Liver (tissue), 8 donors: ENCODE measurements at regions not wholly inside any gene's neighbourhood (a gene's known extent, or its start where the extent isn't known, plus 50 kb on each side); places are given as distances from the start of the nearest gene placed in this dataset.

Source experiments
- DNase-seq: peaks from one replicate; pipeline ENCODE4 v3.0.0-alpha.2; 2017; ENCODE audit warnings: low spot score
- H3K27ac ChIP-seq, 2 donors: one replicate each; pipeline ENCODE4 v1.7.0; 2013; ENCODE audit warnings: inconsistent platforms in 2 of 2, low read length in 2 of 2, control low read depth in 1 of 2, low read depth in 1 of 2, mild to moderate bottlenecking in 1 of 2
- H3K27me3 ChIP-seq, 4 donors: one replicate each; pipeline versions ENCODE4 v1.6.1 to v1.7.0; 2013; ENCODE audit warnings: low read length in 3 of 4, inconsistent platforms in 1 of 4, mild to moderate bottlenecking in 1 of 4, moderate library complexity in 1 of 4; ENCODE audit not compliant: control insufficient read depth in 4 of 4, insufficient read depth in 4 of 4
- H3K36me3 ChIP-seq, 4 donors: one replicate each; pipeline versions ENCODE4 v1.6.1 to v1.7.0; 2013; ENCODE audit warnings: low read length in 3 of 4, mild to moderate bottlenecking in 3 of 4, low read depth in 1 of 4, moderate library complexity in 1 of 4; ENCODE audit not compliant: control insufficient read depth in 4 of 4, insufficient read depth in 3 of 4
- H3K4me1 ChIP-seq, 4 donors: one replicate each; pipeline versions ENCODE4 v1.6.1 to v1.7.0; 2013; ENCODE audit warnings: low read length in 3 of 4, mild to moderate bottlenecking in 3 of 4, moderate library complexity in 1 of 4; ENCODE audit not compliant: control insufficient read depth in 4 of 4, insufficient read depth in 4 of 4
- H3K4me3 ChIP-seq, 3 donors: one replicate each; pipeline versions ENCODE4 v1.6.1 to v1.7.0; 2013; ENCODE audit warnings: low read length in 3 of 3, control low read depth in 1 of 3, low read depth in 1 of 3, mild to moderate bottlenecking in 1 of 3
- H3K9ac ChIP-seq, 2 donors: one replicate each; pipeline ENCODE4 v1.7.0; 2013; ENCODE audit warnings: low read length in 2 of 2, mild to moderate bottlenecking in 2 of 2, moderate library complexity in 2 of 2, control low read depth in 1 of 2, low read depth in 1 of 2
- H3K9me3 ChIP-seq, 4 donors: one replicate each; pipeline versions ENCODE4 v1.6.1 to v1.7.0; 2013; ENCODE audit warnings: low read length in 3 of 4; ENCODE audit not compliant: control insufficient read depth in 4 of 4
- EGR1 ChIP-seq, 2 donors: IDR thresholded peaks; 2 replicates each; pipeline ENCODE4 v1.6.1; 2016 to 2018; ENCODE audit warnings: antibody characterized with exemption in 2 of 2, low read depth in 2 of 2
- FOXA1 ChIP-seq: IDR thresholded peaks from 2 replicates; pipeline ENCODE4 v1.6.1; 2016; ENCODE audit warnings: antibody characterized with exemption
- FOXA2 ChIP-seq: IDR thresholded peaks from 2 replicates; pipeline ENCODE4 v1.6.1; 2016; ENCODE audit warnings: antibody characterized with exemption
- GABPA ChIP-seq, 2 donors: IDR thresholded peaks in 1 of 2; conservative IDR thresholded peaks in 1 of 2; 2 replicates each; pipeline ENCODE4 v1.6.1; 2016; ENCODE audit warnings: antibody characterized with exemption in 2 of 2, mild to moderate bottlenecking in 1 of 2, moderate library complexity in 1 of 2
- HNF4A ChIP-seq, 2 donors: conservative IDR thresholded peaks; 2 replicates each; pipeline ENCODE4 v1.6.1; 2016; ENCODE audit warnings: antibody characterized with exemption in 2 of 2, mild to moderate bottlenecking in 2 of 2
- HNF4G ChIP-seq: IDR thresholded peaks from 2 replicates; pipeline ENCODE4 v1.6.1; 2016; ENCODE audit warnings: antibody characterized with exemption
- JUND ChIP-seq, 2 donors: IDR thresholded peaks; 2 replicates each; pipeline ENCODE4 v1.6.1; 2016; ENCODE audit warnings: antibody characterized with exemption in 2 of 2
- MAX ChIP-seq: IDR thresholded peaks from 2 replicates; pipeline ENCODE4 v1.6.1; 2016; ENCODE audit warnings: antibody characterized with exemption
- NR2F2 ChIP-seq: IDR thresholded peaks from 2 replicates; pipeline ENCODE4 v1.6.1; 2016; ENCODE audit warnings: antibody characterized with exemption
- RAD21 ChIP-seq, 2 donors: IDR thresholded peaks; 2 replicates each; pipeline ENCODE4 v1.6.1; 2016; ENCODE audit warnings: antibody characterized with exemption in 2 of 2, mild to moderate bottlenecking in 2 of 2
- RXRA ChIP-seq, 2 donors: IDR thresholded peaks; 2 replicates each; pipeline ENCODE4 v1.6.1; 2017 to 2018; ENCODE audit warnings: antibody characterized with exemption in 2 of 2, mild to moderate bottlenecking in 1 of 2
- SP1 ChIP-seq: IDR thresholded peaks from 2 replicates; pipeline ENCODE4 v1.6.1; 2018; ENCODE audit warnings: antibody characterized with exemption, mild to moderate bottlenecking
- TAF1 ChIP-seq: conservative IDR thresholded peaks from 2 replicates; pipeline ENCODE4 v1.6.1; 2016; ENCODE audit warnings: antibody characterized with exemption, mild to moderate bottlenecking
- YY1 ChIP-seq: IDR thresholded peaks from 2 replicates; pipeline ENCODE4 v1.6.1; 2016; ENCODE audit warnings: antibody characterized with exemption, mild to moderate bottlenecking
- WGBS: extraction: QIAGEN DNeasy Blood & Tissue Kit; methylation state at CpG from one replicate; pipeline ENCODE4 v1.1.7; 2013; 5-methylcytosine and 5-hydroxymethylcytosine counted together
- TF ChIP-seq, protein P1 (sequence below): IDR thresholded peaks from 2 replicates; pipeline ENCODE4 v1.6.1; 2016; ENCODE audit warnings: antibody characterized with exemption
- TF ChIP-seq, protein P2 (sequence below): IDR thresholded peaks from 2 replicates; pipeline ENCODE4 v1.6.1; 2016; ENCODE audit warnings: antibody characterized with exemption
- TF ChIP-seq, protein P3 (sequence below): fragments of 150-350 bp; IDR thresholded peaks from 2 replicates; pipeline ENCODE4 v1.5.1; 2017; ENCODE audit warnings: improper control_type of control experiment, low read depth, low read length; ENCODE audit not compliant: missing input control
- TF ChIP-seq, protein P4 (sequence below): IDR thresholded peaks from 2 replicates; pipeline ENCODE4 v1.6.1; 2016; ENCODE audit warnings: antibody characterized with exemption, mild to moderate bottlenecking
- donor health status: healthy.
- donor health status: healthy.
- donor health status: healthy.
- donor health status: healthy.
- donor health status: healthy.

- H3K4me1 ChIP-seq, result no peaks in the 10 kb centered on the region
- no peak overlapping the region for H3K4me3 ChIP-seq
- H3K9me3 ChIP-seq, result peaks cover 0 to 3% (median 0%) of the 10 kb centered on the region in 4 donors
- no peak overlapping the region for H3K9ac ChIP-seq
- H3K27ac ChIP-seq, result no peak overlapping the region
- TF ChIP-seq JUND (IDR thresholded peaks at IDR 0.05) (no peak), HNF4A (conservative IDR thresholded peaks at IDR 0.05) (no peak), MAX (no peak), FOXA2 (no peak), NR2F2 (no peak), EGR1 (IDR thresholded peaks at IDR 0.05; ENCODE audit: low read depth in 2 of 2) (no peak), FOXA1 (no peak), GABPA (IDR thresholded peaks at IDR 0.05 in 1 of 2, conservative IDR thresholded peaks at IDR 0.05 in 1 of 2) (no peak), RAD21 (IDR thresholded peaks at IDR 0.05) (no peak), HNF4G (no peak), SP1 (no peak)
- TF ChIP-seq, protein P1, sequence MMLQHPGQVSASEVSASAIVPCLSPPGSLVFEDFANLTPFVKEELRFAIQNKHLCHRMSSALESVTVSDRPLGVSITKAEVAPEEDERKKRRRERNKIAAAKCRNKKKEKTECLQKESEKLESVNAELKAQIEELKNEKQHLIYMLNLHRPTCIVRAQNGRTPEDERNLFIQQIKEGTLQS, result no peak
- TF ChIP-seq, protein P2, sequence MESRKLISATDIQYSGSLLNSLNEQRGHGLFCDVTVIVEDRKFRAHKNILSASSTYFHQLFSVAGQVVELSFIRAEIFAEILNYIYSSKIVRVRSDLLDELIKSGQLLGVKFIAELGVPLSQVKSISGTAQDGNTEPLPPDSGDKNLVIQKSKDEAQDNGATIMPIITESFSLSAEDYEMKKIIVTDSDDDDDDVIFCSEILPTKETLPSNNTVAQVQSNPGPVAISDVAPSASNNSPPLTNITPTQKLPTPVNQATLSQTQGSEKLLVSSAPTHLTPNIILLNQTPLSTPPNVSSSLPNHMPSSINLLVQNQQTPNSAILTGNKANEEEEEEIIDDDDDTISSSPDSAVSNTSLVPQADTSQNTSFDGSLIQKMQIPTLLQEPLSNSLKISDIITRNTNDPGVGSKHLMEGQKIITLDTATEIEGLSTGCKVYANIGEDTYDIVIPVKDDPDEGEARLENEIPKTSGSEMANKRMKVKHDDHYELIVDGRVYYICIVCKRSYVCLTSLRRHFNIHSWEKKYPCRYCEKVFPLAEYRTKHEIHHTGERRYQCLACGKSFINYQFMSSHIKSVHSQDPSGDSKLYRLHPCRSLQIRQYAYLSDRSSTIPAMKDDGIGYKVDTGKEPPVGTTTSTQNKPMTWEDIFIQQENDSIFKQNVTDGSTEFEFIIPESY, result no peak
- TF ChIP-seq, protein P3, sequence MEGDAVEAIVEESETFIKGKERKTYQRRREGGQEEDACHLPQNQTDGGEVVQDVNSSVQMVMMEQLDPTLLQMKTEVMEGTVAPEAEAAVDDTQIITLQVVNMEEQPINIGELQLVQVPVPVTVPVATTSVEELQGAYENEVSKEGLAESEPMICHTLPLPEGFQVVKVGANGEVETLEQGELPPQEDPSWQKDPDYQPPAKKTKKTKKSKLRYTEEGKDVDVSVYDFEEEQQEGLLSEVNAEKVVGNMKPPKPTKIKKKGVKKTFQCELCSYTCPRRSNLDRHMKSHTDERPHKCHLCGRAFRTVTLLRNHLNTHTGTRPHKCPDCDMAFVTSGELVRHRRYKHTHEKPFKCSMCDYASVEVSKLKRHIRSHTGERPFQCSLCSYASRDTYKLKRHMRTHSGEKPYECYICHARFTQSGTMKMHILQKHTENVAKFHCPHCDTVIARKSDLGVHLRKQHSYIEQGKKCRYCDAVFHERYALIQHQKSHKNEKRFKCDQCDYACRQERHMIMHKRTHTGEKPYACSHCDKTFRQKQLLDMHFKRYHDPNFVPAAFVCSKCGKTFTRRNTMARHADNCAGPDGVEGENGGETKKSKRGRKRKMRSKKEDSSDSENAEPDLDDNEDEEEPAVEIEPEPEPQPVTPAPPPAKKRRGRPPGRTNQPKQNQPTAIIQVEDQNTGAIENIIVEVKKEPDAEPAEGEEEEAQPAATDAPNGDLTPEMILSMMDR, result no peak
- no peak for DNase-seq
- 83% methylated on average over 5 of the region's 5 CpGs for WGBS
- peaks cover 0 to 2% (median 0%) of the 10 kb centered on the region in 4 donors for H3K27me3 ChIP-seq
- no peaks in the 10 kb centered on the region for H3K36me3 ChIP-seq
These were observed 412.9 kb downstream of the SLC4A3 start for GRCh38 chr2:220040346-220040745.

DNA sequence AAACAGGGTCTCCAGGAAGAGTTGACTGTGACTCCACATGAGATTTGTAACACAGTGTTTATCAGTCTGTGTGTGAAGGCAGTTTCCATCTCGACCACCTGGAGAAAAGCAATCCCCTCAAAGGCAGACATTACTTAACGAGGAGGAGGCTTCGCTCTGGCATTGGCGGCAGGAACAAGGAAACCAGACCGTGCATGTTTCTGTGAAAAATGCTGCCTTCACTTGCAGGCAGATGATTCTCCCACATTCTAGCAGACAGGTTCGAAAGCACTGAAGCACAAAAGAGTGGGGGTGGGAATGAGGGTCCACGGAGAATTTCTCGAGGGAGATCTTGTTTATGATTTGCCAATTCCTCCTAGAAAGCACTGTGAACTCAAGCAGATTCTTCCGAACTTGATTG is 414.0 kb downstream of the SLC4A3 start:
- H3K27me3 ChIP-seq, result peaks cover 0 to 4% (median 0%) of the 10 kb centered on the region in 4 donors
- WGBS, result 51% methylated on average over 9 of the region's 9 CpGs

More for the DNA sequence above, 414.0 kb downstream of the SLC4A3 start:
- Histone ChIP-seq H3K9ac (no peak overlapping the region), H3K9me3 (peaks cover 0 to 3% (median 0%) of the 10 kb centered on the region in 4 donors), H3K4me3 (no peak overlapping the region), H3K27ac (no peak overlapping the region), H3K4me1 (no peaks in the 10 kb centered on the region), H3K36me3 (no peaks in the 10 kb centered on the region)
- DNase-seq, result no peak
- TF ChIP-seq, protein P3, result no peak
- TF ChIP-seq TAF1 (no peak), HNF4A (conservative IDR thresholded peaks at IDR 0.05) (no peak), JUND (IDR thresholded peaks at IDR 0.05) (no peak), RXRA (IDR thresholded peaks at IDR 0.05) (no peak), FOXA2 (no peak), NR2F2 (no peak), GABPA (IDR thresholded peaks at IDR 0.05 in 1 of 2, conservative IDR thresholded peaks at IDR 0.05 in 1 of 2) (no peak), SP1 (no peak), FOXA1 (no peak), RAD21 (IDR thresholded peaks at IDR 0.05) (no peak), YY1 (no peak)
- TF ChIP-seq, protein P4, sequence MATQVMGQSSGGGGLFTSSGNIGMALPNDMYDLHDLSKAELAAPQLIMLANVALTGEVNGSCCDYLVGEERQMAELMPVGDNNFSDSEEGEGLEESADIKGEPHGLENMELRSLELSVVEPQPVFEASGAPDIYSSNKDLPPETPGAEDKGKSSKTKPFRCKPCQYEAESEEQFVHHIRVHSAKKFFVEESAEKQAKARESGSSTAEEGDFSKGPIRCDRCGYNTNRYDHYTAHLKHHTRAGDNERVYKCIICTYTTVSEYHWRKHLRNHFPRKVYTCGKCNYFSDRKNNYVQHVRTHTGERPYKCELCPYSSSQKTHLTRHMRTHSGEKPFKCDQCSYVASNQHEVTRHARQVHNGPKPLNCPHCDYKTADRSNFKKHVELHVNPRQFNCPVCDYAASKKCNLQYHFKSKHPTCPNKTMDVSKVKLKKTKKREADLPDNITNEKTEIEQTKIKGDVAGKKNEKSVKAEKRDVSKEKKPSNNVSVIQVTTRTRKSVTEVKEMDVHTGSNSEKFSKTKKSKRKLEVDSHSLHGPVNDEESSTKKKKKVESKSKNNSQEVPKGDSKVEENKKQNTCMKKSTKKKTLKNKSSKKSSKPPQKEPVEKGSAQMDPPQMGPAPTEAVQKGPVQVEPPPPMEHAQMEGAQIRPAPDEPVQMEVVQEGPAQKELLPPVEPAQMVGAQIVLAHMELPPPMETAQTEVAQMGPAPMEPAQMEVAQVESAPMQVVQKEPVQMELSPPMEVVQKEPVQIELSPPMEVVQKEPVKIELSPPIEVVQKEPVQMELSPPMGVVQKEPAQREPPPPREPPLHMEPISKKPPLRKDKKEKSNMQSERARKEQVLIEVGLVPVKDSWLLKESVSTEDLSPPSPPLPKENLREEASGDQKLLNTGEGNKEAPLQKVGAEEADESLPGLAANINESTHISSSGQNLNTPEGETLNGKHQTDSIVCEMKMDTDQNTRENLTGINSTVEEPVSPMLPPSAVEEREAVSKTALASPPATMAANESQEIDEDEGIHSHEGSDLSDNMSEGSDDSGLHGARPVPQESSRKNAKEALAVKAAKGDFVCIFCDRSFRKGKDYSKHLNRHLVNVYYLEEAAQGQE, result no peak
